Body of pancreas (tissue), 4 donors: ENCODE measurements at regions not wholly inside any gene's neighbourhood (a gene's known extent, or its start where the extent isn't known, plus 50 kb on each side); places are given as distances from the start of the nearest gene placed in this dataset.

ENCODE experiments used
- ATAC-seq: fragments of 150-250 bp; one replicate; pipeline ENCODE4 v1.9.1; 2016
- DNase-seq, 4 donors: peaks; one replicate each; pipeline ENCODE4 v3.0.0-alpha.2; 2019
- H3K27ac ChIP-seq, 4 donors: fragments of 200-600 bp; sonication (generic); 1 replicate in 3 of 4; 2 replicates in 1 of 4; pipeline versions ENCODE4 v1.5.1 to v1.6.1; 2016 to 2019; ENCODE audit warnings: mild to moderate bottlenecking in 1 of 4, mixed read lengths in 1 of 4, moderate library complexity in 1 of 4
- H3K27me3 ChIP-seq, 2 donors: fragments of 200-600 bp; sonication (generic); one replicate each; pipeline ENCODE4 v1.6.0; 2016; ENCODE audit warnings: mild to moderate bottlenecking in 1 of 2
- H3K36me3 ChIP-seq, 2 donors: fragments of 200-600 bp; sonication (generic); replicated peaks in 1 of 2; 2 replicates each; pipeline ENCODE4 v1.5.1; 2016; ENCODE audit warnings: low read depth in 2 of 2; ENCODE audit not compliant: insufficient read depth in 1 of 2
- H3K4me1 ChIP-seq: fragments of 200-600 bp; sonication (generic); one replicate; pipeline ENCODE4 v1.6.0; 2016
- H3K4me3 ChIP-seq, 2 donors: fragments of 200-600 bp; sonication (generic); 1 replicate in 1 of 2; 2 replicates in 1 of 2; pipeline ENCODE4 v1.5.1; 2016 to 2019
- H3K9me3 ChIP-seq, 3 donors: fragments of 200-600 bp; sonication (generic); 1 replicate in 2 of 3; 2 replicates in 1 of 3; pipeline ENCODE4 v1.5.1; 2016
- CTCF ChIP-seq, 7 experiments: fragments of 450-650 bp in 4 of 7; fragments of 200-600 bp in 3 of 7; sonication (generic) in 3 of 7; IDR thresholded peaks; one replicate each; pipeline ENCODE4 v1.5.1; 2016 to 2019; ENCODE audit warnings: antibody characterized with exemption in 7 of 7
- POLR2A ChIP-seq, 3 donors: fragments of 450-650 bp; IDR thresholded peaks; one replicate each; pipeline ENCODE4 v1.6.1; 2016; ENCODE audit warnings: antibody characterized with exemption in 3 of 3, mild to moderate bottlenecking in 2 of 3
- WGBS, 2 donors: methylation state at CpG; one replicate each; pipeline ENCODE4 v1.1.5; 2017; 5-methylcytosine and 5-hydroxymethylcytosine counted together
- intact Hi-C: fragments of 100-400 bp; cut with DNase I; formaldehyde crosslinking; loops from one replicate; pipeline ENCODE4 v1.15.1; 2023

GRCh38 chr3:99505646-99506269 lies 132.6 kb upstream of the COL8A1 start:
- Histone ChIP-seq H3K36me3 (no peaks in the 10 kb centered on the region), H3K9me3 (no peaks in the 10 kb centered on the region), H3K27ac (no peak overlapping the region), H3K4me1 (no peaks in the 10 kb centered on the region), H3K4me3 (no peak overlapping the region), H3K27me3 (no peaks in the 10 kb centered on the region)
- intact Hi-C loops = no loop called here
- DNase-seq (peak in 3 of 4 donors; percentile 16 to 59 (median 18)), ATAC-seq (peak; percentile 52)
- 47 to 76% methylated on average over 7 of the region's 7 CpGs for WGBS, 2 donors
- no peak for TF ChIP-seq POLR2A (IDR thresholded peaks at IDR 0.05)
- no peak for TF ChIP-seq CTCF (IDR thresholded peaks at IDR 0.05)

- DNase-seq (no peak), ATAC-seq (no peak)
- 27 to 28% methylated on average over 1 of the region's 1 CpG for WGBS, 2 donors
- H3K27me3 ChIP-seq = no peaks in the 10 kb centered on the region
- TF ChIP-seq CTCF (IDR thresholded peaks at IDR 0.05) = no peak
- H3K4me3 ChIP-seq = no peak overlapping the region
- H3K9me3 ChIP-seq = no peaks in the 10 kb centered on the region
- no peaks in the 10 kb centered on the region for H3K36me3 ChIP-seq
- no peak overlapping the region for H3K27ac ChIP-seq
- H3K4me1 ChIP-seq = no peaks in the 10 kb centered on the region
- intact Hi-C loops = no loop called here
Observed at GRCh38 chr3:99505200-99505599, 133.2 kb upstream of the COL8A1 start.

DNA sequence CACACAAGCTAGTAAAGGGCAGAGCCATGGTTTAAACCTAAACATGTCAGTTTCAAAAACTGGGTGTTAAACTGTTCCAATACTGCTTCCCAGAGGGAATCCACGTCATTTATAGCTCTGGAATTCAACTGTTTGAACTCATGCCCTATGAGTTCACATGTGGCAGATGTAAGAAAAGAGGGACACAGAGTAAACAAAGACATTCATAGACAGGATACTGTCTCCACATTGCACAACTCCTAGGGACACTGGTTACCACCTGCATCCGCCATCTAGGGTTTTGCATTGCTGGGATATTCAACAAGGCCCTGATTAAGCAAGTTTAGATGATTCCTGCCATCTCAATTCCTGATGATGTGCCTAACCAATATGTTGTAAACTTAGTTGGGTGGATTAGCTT lies 134.1 kb upstream of the COL8A1 start:
- H3K4me3 ChIP-seq = no peak overlapping the region
- H3K27me3 ChIP-seq = no peaks in the 10 kb centered on the region
- no peaks in the 10 kb centered on the region for H3K9me3 ChIP-seq
- intact Hi-C loops = no loop called here
- no peaks in the 10 kb centered on the region for H3K4me1 ChIP-seq
- no peaks in the 10 kb centered on the region for H3K36me3 ChIP-seq
- ATAC-seq (no peak), DNase-seq (no peak)
- 61 to 72% methylated on average over 2 of the region's 2 CpGs for WGBS, 2 donors
- no peak for TF ChIP-seq POLR2A (IDR thresholded peaks at IDR 0.05)
- no peak for TF ChIP-seq CTCF (IDR thresholded peaks at IDR 0.05)
- H3K27ac ChIP-seq = no peak overlapping the region

DNA sequence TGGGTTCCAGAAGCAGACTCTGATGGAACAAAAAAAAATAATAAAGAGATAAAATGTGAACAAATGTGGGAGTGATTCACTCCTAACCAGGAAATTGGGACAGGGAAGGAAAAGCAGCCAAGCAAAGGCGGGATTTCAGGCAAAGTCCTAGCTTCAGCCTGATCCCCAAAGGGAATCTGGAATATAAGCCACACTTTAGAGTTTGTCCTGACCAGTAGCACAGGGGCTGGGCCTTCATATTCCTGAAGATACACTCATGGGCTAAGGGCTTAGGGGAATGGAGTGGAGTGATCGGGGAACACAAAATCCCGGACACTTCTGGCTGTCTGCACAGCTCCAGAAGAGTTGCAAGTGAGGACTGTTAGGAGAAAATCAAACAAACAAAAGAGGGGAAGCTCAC lies 135.0 kb upstream of the COL8A1 start:
- Histone ChIP-seq H3K36me3 (no peaks in the 10 kb centered on the region), H3K4me3 (no peak overlapping the region), H3K27ac (no peak overlapping the region), H3K4me1 (no peaks in the 10 kb centered on the region), H3K9me3 (no peaks in the 10 kb centered on the region), H3K27me3 (no peaks in the 10 kb centered on the region)
- intact Hi-C loops = no loop called here
- DNase-seq = no peak
- ATAC-seq = peak; percentile 24
- TF ChIP-seq CTCF (IDR thresholded peaks at IDR 0.05) (no peak), POLR2A (IDR thresholded peaks at IDR 0.05) (no peak)
- 77 to 79% methylated on average over 3 of the region's 3 CpGs for WGBS, 2 donors

GRCh38 chr3:99502871-99503270 lies 135.5 kb upstream of the COL8A1 start:
- Histone ChIP-seq H3K4me1 (no peaks in the 10 kb centered on the region), H3K36me3 (no peaks in the 10 kb centered on the region), H3K4me3 (no peak overlapping the region), H3K27ac (no peak overlapping the region), H3K27me3 (no peaks in the 10 kb centered on the region), H3K9me3 (no peaks in the 10 kb centered on the region)
- intact Hi-C loops = no loop called here
- ATAC-seq (no peak), DNase-seq (no peak)
- 48 to 71% methylated on average over 1 of the region's 1 CpG for WGBS, 2 donors
- TF ChIP-seq CTCF (IDR thresholded peaks at IDR 0.05) (no peak), POLR2A (IDR thresholded peaks at IDR 0.05) (no peak)
